Adrenal gland (tissue), 5 donors: ENCODE measurements at regions not wholly inside any gene's neighbourhood (a gene's known extent, or its start where the extent isn't known, plus 50 kb on each side); places are given as distances from the start of the nearest gene placed in this dataset.

Experiments
- CTCF ChIP-seq, 6 experiments: fragments of 450-650 bp in 4 of 6; fragments of 200-600 bp in 2 of 6; sonication (generic) in 1 of 6; IDR thresholded peaks; 1 replicate in 5 of 6; 2 replicates in 1 of 6; pipeline versions ENCODE4 v1.5.1 to v1.8.0; 2016 to 2021; ENCODE audit warnings: antibody characterized with exemption in 6 of 6, mild to moderate bottlenecking in 2 of 6, moderate library complexity in 1 of 6
- POLR2A ChIP-seq, 2 donors: fragments of 450-650 bp; IDR thresholded peaks; one replicate each; pipeline ENCODE4 v1.6.1; 2017; ENCODE audit warnings: antibody characterized with exemption in 2 of 2, mild to moderate bottlenecking in 2 of 2, moderate library complexity in 1 of 2
- donor health status: DM: no; HTN: no; CAD: no.

DNA sequence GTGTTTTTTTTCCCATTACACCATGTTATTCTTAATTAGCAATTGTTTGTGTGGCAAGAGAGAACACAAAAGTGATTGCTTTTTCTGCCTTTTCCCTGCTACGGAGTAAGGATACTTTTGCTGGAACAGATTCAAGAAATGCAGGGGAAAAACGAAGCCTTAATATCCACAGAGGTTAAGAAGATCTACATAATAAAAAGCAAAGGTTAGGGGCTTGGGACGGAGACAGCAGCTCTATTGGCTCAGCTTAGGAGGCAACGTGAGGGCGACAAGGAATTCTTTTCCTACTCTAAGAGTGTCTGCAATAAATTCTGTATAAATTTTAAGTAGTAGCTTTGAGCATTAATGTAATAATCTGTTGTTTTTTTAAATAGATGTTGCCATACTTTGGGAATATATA is 693.3 kb downstream of the DTWD2 start:
- TF ChIP-seq CTCF (IDR thresholded peaks at IDR 0.05): no peak
- TF ChIP-seq POLR2A (IDR thresholded peaks at IDR 0.05): no peak
